ENCODE measurements at regions not wholly inside any gene's neighbourhood (a gene's known extent, or its start where the extent isn't known, plus 50 kb on each side); places are given as distances from the start of the nearest gene placed in this dataset.

GRCh38 chr1:10940838-10941237 is 71.6 kb upstream of the TARDBP start:
- Histone ChIP-seq H3K4me2 (ENCODE audit: low read length) (no peak overlapping the region), H3K9me3 (ENCODE audit: low read length) (no peaks in the 10 kb centered on the region), H3K79me2 (replicated peaks; ENCODE audit: insufficient read depth, low read length) (no peaks in the 10 kb centered on the region)

GRCh38 chr1:10941891-10942541 is 70.4 kb upstream of the TARDBP start:
- H2AFZ ChIP-seq (ENCODE audit: low read depth, low read length): no peak overlapping the region
- H3K4me2 ChIP-seq (ENCODE audit: low read length): no peak overlapping the region
- H3K9me2 ChIP-seq (ENCODE audit: insufficient read depth, low read length): no peaks in the 10 kb centered on the region
- no peaks in the 10 kb centered on the region for H3K27me3 ChIP-seq (ENCODE audit: insufficient read depth, low read depth, low read length)
- no peaks in the 10 kb centered on the region for H3K9me3 ChIP-seq (ENCODE audit: low read length)
- H3K9ac ChIP-seq (ENCODE audit: low read length): no peak overlapping the region
- no peak overlapping the region for H3K27ac ChIP-seq (ENCODE audit: low read length)
- H3K4me3 ChIP-seq (ENCODE audit: low read length): no peak overlapping the region
- H4K20me1 ChIP-seq (ENCODE audit: insufficient read depth): no peaks in the 10 kb centered on the region
- H3K36me3 ChIP-seq (ENCODE audit: insufficient read depth, low read length): no peaks in the 10 kb centered on the region
- H3K79me2 ChIP-seq (replicated peaks; ENCODE audit: insufficient read depth, low read length): no peaks in the 10 kb centered on the region
- H3F3A ChIP-seq (ENCODE audit: insufficient read depth, low read length, poor library complexity, severe bottlenecking): no peaks in the 10 kb centered on the region
- TF ChIP-seq REST (IDR thresholded peaks at IDR 0.05; ENCODE audit: borderline replicate concordance) (no peak), RAD21 (conservative IDR thresholded peaks at IDR 0.05) (peak; percentile 85), CTCF (IDR thresholded peaks at IDR 0.05; ENCODE audit: poor library complexity, severe bottlenecking) (peak; percentile 87), EZH2 (IDR thresholded peaks at IDR 0.05; ENCODE audit: borderline replicate concordance, insufficient read depth, low read length, poor library complexity, severe bottlenecking) (no peak), EP300 (conservative IDR thresholded peaks at IDR 0.05; ENCODE audit: poor library complexity, severe bottlenecking) (no peak)

More at GRCh38 chr1:10940838-10941237, 71.6 kb upstream of the TARDBP start:
- H3F3A ChIP-seq (ENCODE audit: insufficient read depth, low read length, poor library complexity, severe bottlenecking): no peaks in the 10 kb centered on the region
- H3K9me2 ChIP-seq (ENCODE audit: insufficient read depth, low read length): no peaks in the 10 kb centered on the region
- H2AFZ ChIP-seq (ENCODE audit: low read depth, low read length): no peak overlapping the region
- no peak overlapping the region for H3K27ac ChIP-seq (ENCODE audit: low read length)
- H3K4me3 ChIP-seq (ENCODE audit: low read length): no peak overlapping the region
- no peak overlapping the region for H3K9ac ChIP-seq (ENCODE audit: low read length)
- no peaks in the 10 kb centered on the region for H3K27me3 ChIP-seq (ENCODE audit: insufficient read depth, low read depth, low read length)
- H4K20me1 ChIP-seq (ENCODE audit: insufficient read depth): no peaks in the 10 kb centered on the region
- no peaks in the 10 kb centered on the region for H3K36me3 ChIP-seq (ENCODE audit: insufficient read depth, low read length)
- TF ChIP-seq EP300 (conservative IDR thresholded peaks at IDR 0.05; ENCODE audit: poor library complexity, severe bottlenecking) (no peak), REST (IDR thresholded peaks at IDR 0.05; ENCODE audit: borderline replicate concordance) (no peak), EZH2 (IDR thresholded peaks at IDR 0.05; ENCODE audit: borderline replicate concordance, insufficient read depth, low read length, poor library complexity, severe bottlenecking) (no peak), TAF1 (IDR thresholded peaks at IDR 0.05; ENCODE audit: low read depth) (no peak), CTCF (IDR thresholded peaks at IDR 0.05; ENCODE audit: poor library complexity, severe bottlenecking) (no peak), RAD21 (conservative IDR thresholded peaks at IDR 0.05) (no peak), SMC3 (conservative IDR thresholded peaks at IDR 0.05; ENCODE audit: poor library complexity) (no peak), POLR2AphosphoS5 (IDR thresholded peaks at IDR 0.05) (no peak), MXI1 (conservative IDR thresholded peaks at IDR 0.05; ENCODE audit: poor library complexity, severe bottlenecking) (no peak)
